K562 (cell line): ENCODE measurements at regions not wholly inside any gene's neighbourhood (a gene's known extent, or its start where the extent isn't known, plus 50 kb on each side); places are given as distances from the start of the nearest gene placed in this dataset.
A peak's percentile ranks its signal among the peaks of the same experiment; 100 is the strongest.

ENCODE experiments used
- ATAC-seq: fragments of 200-7000 bp; cut with Tn5 transposase; 3 replicates; pipeline ENCODE4 v1.9.1; 2020; ENCODE audit warnings: moderate library complexity
- BruUV-seq: library from RNA; stranded (reverse); fragments of 400-500 nt; replicated peaks from 2 replicates; lab custom pipeline; 2021; lab: Mats Ljungman, UMichigan
- CTCF ChIA-PET: fragments of 300-600 bp; formaldehyde crosslinking; extraction: SDS; loops from one replicate; lab custom pipeline; 2021; ENCODE audit warnings: low intra/inter-chr PET ratio; lab: Yijun Ruan, JAX
- POLR2A ChIA-PET: fragments of 300-600, 350-650 bp; sonication (Branson Sonifier 250); formaldehyde crosslinking; extraction: SDS; loops from one replicate; lab custom pipeline; 2021; ENCODE audit warnings: antibody characterized with exemption, inconsistent platforms; lab: Yijun Ruan, JAX
- DNase-seq, 4 experiments: peaks; one replicate each; pipeline versions ENCODE4 v3.0.0 to v3.0.0-alpha.2; 2011 to 2018; ENCODE audit warnings: low spot score in 3 of 4, mixed read lengths in 3 of 4; ENCODE audit errors: extremely low read depth in 1 of 4
- FAIRE-seq: peaks from 2 replicates; lab custom pipeline; 2011; peaks lifted over from hg19 to GRCh38; lab: Jason Lieb, UNC
- H2AFZ ChIP-seq: 2 replicates; pipeline ENCODE4 v1.6.0; 2011; ENCODE audit warnings: low read depth, low read length, control low read depth, inconsistent platforms
- H3K27ac ChIP-seq: fragments of 200-600 bp; 3 replicates; pipeline ENCODE4 v1.8.0; 2011; ENCODE audit warnings: low read depth, mild to moderate bottlenecking, control low read depth, inconsistent platforms, low read length, moderate library complexity, mixed read lengths; ENCODE audit errors: extremely low read depth
- H3K27me3 ChIP-seq, 2 experiments: fragments of 300-600 bp in 1 of 2; 2 replicates in 1 of 2; 3 replicates in 1 of 2; pipeline versions ENCODE4 v1.6.0 to v1.8.0; 2011; ENCODE audit warnings: inconsistent platforms in 2 of 2, low read length in 2 of 2, mild to moderate bottlenecking in 1 of 2, mixed read lengths in 1 of 2, moderate library complexity in 1 of 2; ENCODE audit not compliant: control insufficient read depth in 2 of 2, insufficient read depth in 2 of 2
- H3K36me3 ChIP-seq: fragments of 300-600 bp; 3 replicates; pipeline ENCODE4 v1.8.0; 2011; ENCODE audit warnings: mild to moderate bottlenecking, low read length, inconsistent platforms; ENCODE audit not compliant: control insufficient read depth, insufficient read depth
- H3K4me1 ChIP-seq, 2 experiments: fragments of 200-600 bp in 1 of 2; replicated peaks in 1 of 2; 2 replicates in 1 of 2; 3 replicates in 1 of 2; pipeline versions ENCODE4 v1.5.1 to v1.8.0; 2011; ENCODE audit warnings: inconsistent platforms in 2 of 2, low read length in 2 of 2, mild to moderate bottlenecking in 1 of 2, mixed read lengths in 1 of 2, moderate library complexity in 1 of 2; ENCODE audit not compliant: control insufficient read depth in 2 of 2, insufficient read depth in 2 of 2
- H3K4me2 ChIP-seq: 2 replicates; pipeline ENCODE4 v1.6.1; 2011; ENCODE audit warnings: low read length, control low read depth, inconsistent platforms, mixed read lengths; ENCODE audit not compliant: insufficient read depth
- H3K4me3 ChIP-seq: fragments of 200-600 bp; sonication (generic), shearing (Covaris generic); 2 replicates; pipeline ENCODE4 v1.5.1; 2016; ENCODE audit warnings: control low read depth, inconsistent platforms
- H3K79me2 ChIP-seq: fragments of 200-600 bp; 3 replicates; pipeline ENCODE4 v1.8.0; 2011; ENCODE audit warnings: low read length, inconsistent platforms; ENCODE audit not compliant: control insufficient read depth, insufficient read depth
- H3K9ac ChIP-seq, 2 experiments: 2 replicates each; pipeline versions ENCODE4 v1.6.0 to v1.6.1; 2011; ENCODE audit warnings: low read depth in 2 of 2, low read length in 2 of 2, control low read depth in 1 of 2, inconsistent platforms in 1 of 2, mild to moderate bottlenecking in 1 of 2, mixed read lengths in 1 of 2; ENCODE audit not compliant: insufficient read depth in 1 of 2
- H3K9me1 ChIP-seq: one replicate; pipeline ENCODE4 v1.6.0; 2011; ENCODE audit warnings: inconsistent platforms, mild to moderate bottlenecking, low read length, moderate library complexity; ENCODE audit not compliant: control insufficient read depth, insufficient read depth
- H3K9me3 ChIP-seq: replicated peaks from 2 replicates; pipeline ENCODE4 v1.5.1; 2011; ENCODE audit warnings: low read depth, low read length, inconsistent platforms; ENCODE audit not compliant: control insufficient read depth, insufficient read depth
- H4K20me1 ChIP-seq: replicated peaks from 2 replicates; pipeline ENCODE4 v1.6.1; 2011; ENCODE audit warnings: low read length, inconsistent platforms, mixed read lengths; ENCODE audit not compliant: control insufficient read depth, insufficient read depth
- BDP1 ChIP-seq: IDR thresholded peaks from 3 replicates; pipeline ENCODE4 v1.6.1; 2011; ENCODE audit not compliant: insufficient read length, insufficient read depth
- C11orf30 ChIP-seq: fragments of 450-650 bp; IDR thresholded peaks from 2 replicates; pipeline ENCODE4 v1.6.1; 2016; ENCODE audit warnings: low read depth, mild to moderate bottlenecking
- CAMTA2 ChIP-seq: fragments of 250-450 bp; sonication (Bioruptor Pico); conservative IDR thresholded peaks from 2 replicates; pipeline ENCODE4 v1.5.1; 2022
- GATAD2A ChIP-seq: fragments of 450-650 bp; IDR thresholded peaks from 2 replicates; pipeline ENCODE4 v1.6.1; 2017
- HMGN3 ChIP-seq: IDR thresholded peaks from 2 replicates; pipeline ENCODE4 v1.6.1; 2011; ENCODE audit warnings: borderline replicate concordance, low read depth, mild to moderate bottlenecking, mixed read lengths, low read length; ENCODE audit not compliant: insufficient read length; ENCODE audit errors: extremely low read depth
- LEF1 ChIP-seq: fragments of 450-650 bp; IDR thresholded peaks from 2 replicates; pipeline ENCODE4 v1.6.1; 2016; ENCODE audit warnings: mild to moderate bottlenecking
- PREB ChIP-seq: sonication (generic); formaldehyde crosslinking; IDR thresholded peaks from 2 replicates; pipeline ENCODE4 v1.8.1; 2023; ENCODE audit warnings: mild to moderate bottlenecking, missing genetic modification reagents
- PYGO2 ChIP-seq: fragments of 450-650 bp; IDR thresholded peaks from 2 replicates; pipeline ENCODE4 v1.6.1; 2016; ENCODE audit warnings: mild to moderate bottlenecking, missing genetic modification characterization, moderate library complexity, missing compliant biosample characterization
- RBM25 ChIP-seq: fragments of 200-400 bp; formaldehyde crosslinking; IDR thresholded peaks from 2 replicates; pipeline ENCODE4 v1.6.1; 2018; ENCODE audit warnings: low read length, low read depth, moderate library complexity; ENCODE audit not compliant: severe bottlenecking
- VEZF1 ChIP-seq: fragments of 200-800 bp; sonication (Bioruptor generic); IDR thresholded peaks from 2 replicates; pipeline ENCODE4 v1.6.1; 2017; ENCODE audit warnings: missing genetic modification characterization, missing compliant biosample characterization
- ZBTB12 ChIP-seq: fragments of 250-450 bp; sonication (Bioruptor Pico); IDR thresholded peaks from 2 replicates; pipeline ENCODE4 v1.4.0; 2020
- ZC3H8 ChIP-seq: fragments of 450-650 bp; IDR thresholded peaks from 2 replicates; pipeline ENCODE4 v1.6.1; 2017
- ZNF239 ChIP-seq: fragments of 250-450 bp; sonication (Bioruptor Pico); IDR thresholded peaks from 2 replicates; pipeline ENCODE4 v1.4.0; 2020; ENCODE audit warnings: mild to moderate bottlenecking
- WGBS: fragments of 100-300 bp; shearing (Covaris generic); methylation state at CpG from one replicate; pipeline ENCODE4 v1.1.6; 2016; ENCODE audit warnings: low coverage, mixed read lengths; ENCODE audit not compliant: insufficient coverage; ENCODE audit errors: missing lambda C conversion rate; 5-methylcytosine and 5-hydroxymethylcytosine counted together
- in situ Hi-C: fragments of 300-500 bp; cut with MboI; formaldehyde crosslinking; loops from 4 replicates; pipeline ENCODE4 v1.15.0; 2018; ENCODE audit warnings: inconsistent platforms, mixed read lengths
- intact Hi-C: fragments of 100-400 bp; cut with micrococcal nuclease; formaldehyde crosslinking; loops from 2 replicates; pipeline ENCODE4 v1.14.2; 2022

GRCh38 chr9:117480729-117481128, 65.9 kb upstream of the ASTN2 start:
- FAIRE-seq (no peak), DNase-seq (peak in 1 of 4 experiments; percentile 17), ATAC-seq (no peak)
- Histone ChIP-seq H2AFZ (no peak overlapping the region), H3K4me3 (no peak overlapping the region), H3K27me3 (no peaks in the 10 kb centered on the region), H3K9me3 (no peaks in the 10 kb centered on the region), H3K27ac (no peak overlapping the region), H3K36me3 (no peaks in the 10 kb centered on the region), H3K4me2 (no peak overlapping the region), H3K9me1 (no peaks in the 10 kb centered on the region), H3K79me2 (no peaks in the 10 kb centered on the region), H3K4me1 (no peaks in the 10 kb centered on the region), H3K9ac (no peak overlapping the region)
- POLR2A ChIA-PET: no interaction called here
- 0% methylated on average over 2 of the region's 2 CpGs for WGBS
- CTCF ChIA-PET: no interaction called here
- BruUV-seq: no TSS peak
- intact Hi-C loops: no loop called here
- in situ Hi-C loops: no loop called here
- TF ChIP-seq BDP1 (no peak), RBM25 (peak; percentile 68), ZNF239 (CRISPR knock-in tag) (peak; percentile 67; the same call in 1 of the 2 replicates)
- TF ChIP-seq, all 486 proteins: peak for 2
- H4K20me1 ChIP-seq: no peaks in the 10 kb centered on the region

DNA sequence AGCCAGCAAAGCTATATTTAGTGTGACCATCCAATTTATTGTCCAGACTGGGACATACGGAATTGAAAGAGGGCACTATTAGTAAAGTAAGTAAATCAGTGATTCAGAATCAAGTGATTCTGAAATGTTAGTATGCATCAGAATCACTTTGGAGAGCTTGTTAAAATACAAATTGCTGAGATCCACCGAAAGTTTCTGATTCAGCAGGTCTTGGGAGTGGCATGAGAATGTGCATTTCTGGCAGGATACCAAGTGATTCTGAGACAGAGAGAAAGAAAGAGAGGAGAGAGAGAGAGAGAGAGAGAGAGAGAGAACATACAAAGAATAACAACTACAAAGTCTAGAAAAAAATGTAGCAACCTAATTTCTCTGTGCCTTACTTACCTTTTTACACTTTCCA, 65.4 kb upstream of the ASTN2 start:
- in situ Hi-C loops: no loop called here
- Histone ChIP-seq H4K20me1 (no peaks in the 10 kb centered on the region), H3K9me1 (no peaks in the 10 kb centered on the region), H3K9me3 (no peaks in the 10 kb centered on the region), H3K9ac (no peak overlapping the region), H3K4me1 (no peaks in the 10 kb centered on the region), H3K4me3 (no peak overlapping the region), H2AFZ (no peak overlapping the region), H3K4me2 (no peak overlapping the region), H3K36me3 (no peaks in the 10 kb centered on the region), H3K79me2 (no peaks in the 10 kb centered on the region), H3K27me3 (no peaks in the 10 kb centered on the region), H3K27ac (no peak overlapping the region)
- intact Hi-C loops: no loop called here
- no TSS peak for BruUV-seq
- FAIRE-seq (no peak), ATAC-seq (no peak), DNase-seq (no peak)
- 0% methylated on average over 2 of the region's 2 CpGs for WGBS
- ChIA-PET CTCF (no interaction called here), POLR2A (no interaction called here)
- TF ChIP-seq LEF1 (no peak), ZBTB12 (CRISPR knock-in tag) (no peak), HMGN3 (no peak), PREB (CRISPR knock-in tag) (no peak), ZC3H8 (no peak), PYGO2 (tag) (no peak), VEZF1 (CRISPR knock-in tag) (no peak), C11orf30 (no peak), GATAD2A (no peak), CAMTA2 (CRISPR knock-in tag) (no peak)
